Pulmonary artery endothelial cell (primary cell): ENCODE measurements at regions not wholly inside any gene's neighbourhood (a gene's known extent, or its start where the extent isn't known, plus 50 kb on each side); places are given as distances from the start of the nearest gene placed in this dataset.

ENCODE experiments used
- DNase-seq: peaks from one replicate; pipeline ENCODE4 v3.0.0-alpha.2; 2011; ENCODE audit warnings: low read depth, low spot score

GRCh38 chr1:20405051-20405754, 80.8 kb downstream of the CAMK2N1 start:
- no peak for DNase-seq
